HG03175 (cell line): ENCODE measurements at regions not wholly inside any gene's neighbourhood (a gene's known extent, or its start where the extent isn't known, plus 50 kb on each side); places are given as distances from the start of the nearest gene placed in this dataset.

Experiments used
- ATAC-seq: cut with Tn5 transposase; IDR thresholded peaks from one replicate; pipeline ENCODE4 v1.9.1; 2021; ENCODE audit warnings: mild to moderate bottlenecking, moderate library complexity; ENCODE audit not compliant: unreplicated experiment

DNA sequence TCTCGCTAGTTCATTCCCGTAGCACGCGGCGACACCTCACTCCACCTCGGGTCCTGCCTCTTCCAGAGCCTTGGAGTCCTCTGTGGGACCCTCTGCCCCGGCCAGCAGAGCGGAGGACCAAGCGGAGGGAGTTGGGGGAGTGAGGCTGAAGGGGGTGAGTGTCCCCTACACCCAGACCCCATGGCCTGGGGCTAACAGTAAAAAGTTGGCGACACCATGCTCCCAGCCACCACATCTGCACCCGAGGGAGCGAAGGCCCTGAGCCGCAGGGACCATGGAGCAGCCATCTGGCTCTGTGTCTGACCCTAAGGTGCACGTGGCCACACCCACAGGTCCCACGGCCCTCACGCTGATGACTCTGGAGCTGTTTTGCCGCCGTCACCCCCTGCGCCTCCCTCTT is 293.8 kb downstream of the BRD1 start:
- no peak for ATAC-seq

DNA sequence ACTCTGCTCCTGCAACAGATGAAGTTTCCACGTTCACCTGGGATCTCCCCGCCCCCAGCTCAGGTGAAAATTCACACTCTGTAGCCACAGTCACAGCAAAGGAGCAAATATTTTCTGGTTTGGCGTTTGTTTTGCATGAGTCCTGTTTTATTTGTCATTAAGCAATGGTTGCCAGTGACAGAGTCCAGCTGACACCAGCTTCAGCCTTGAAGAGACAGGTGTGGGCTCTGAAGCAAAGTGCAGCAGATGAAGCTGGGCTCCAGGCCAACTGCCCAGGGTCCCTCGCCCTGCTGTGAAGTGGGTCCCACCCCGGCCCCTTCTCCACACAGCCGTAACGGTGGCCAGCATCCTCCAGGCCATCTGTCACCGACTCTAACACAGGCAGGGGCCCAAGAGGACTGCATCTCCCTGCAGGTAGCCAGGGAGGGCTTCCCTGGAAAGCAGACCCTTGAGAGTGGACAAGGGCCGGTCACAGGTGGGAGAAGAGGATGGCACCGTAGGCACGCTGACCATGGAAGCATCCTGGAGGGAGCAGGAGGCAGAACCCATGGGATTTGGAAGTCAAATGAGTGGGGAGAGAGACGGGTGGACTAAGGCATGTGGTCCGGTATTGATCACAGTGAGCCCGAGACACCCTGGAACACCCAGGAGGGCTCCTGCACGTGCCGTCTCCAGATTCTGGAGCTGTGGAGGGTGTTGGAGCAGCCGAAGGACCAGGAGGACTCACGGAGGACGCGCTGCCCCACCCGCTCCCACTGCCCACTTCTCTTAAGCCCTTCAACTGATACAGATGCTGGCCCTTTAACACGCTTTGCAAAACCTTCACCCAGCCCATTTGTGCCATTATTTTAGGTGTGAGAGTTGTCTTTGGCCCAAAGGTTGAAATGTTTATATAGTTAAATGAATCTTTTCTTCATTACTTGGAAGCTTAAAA is 294.5 kb downstream of the BRD1 start:
- no peak for ATAC-seq

DNA sequence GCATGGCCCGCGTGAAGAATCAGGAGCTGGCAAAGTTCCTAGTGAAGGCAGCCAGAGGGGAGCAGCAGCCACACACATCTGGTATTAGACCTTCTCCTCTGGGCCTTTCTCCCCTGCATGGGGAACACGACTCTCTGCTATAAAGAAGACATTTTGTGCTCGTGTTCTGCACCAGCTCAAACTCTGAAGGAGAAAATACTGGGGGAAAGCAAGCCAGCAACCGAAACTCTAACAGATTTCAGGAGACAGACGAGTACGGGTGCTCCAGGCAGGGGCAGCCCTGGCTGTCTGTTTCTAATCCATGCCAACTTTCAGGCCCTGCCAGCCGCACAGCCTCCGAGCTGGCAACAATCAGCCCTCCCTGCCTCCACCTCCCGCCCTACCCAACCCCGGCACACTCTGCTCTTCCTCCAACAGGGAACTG is 296.3 kb downstream of the BRD1 start:
- ATAC-seq: no peak

DNA sequence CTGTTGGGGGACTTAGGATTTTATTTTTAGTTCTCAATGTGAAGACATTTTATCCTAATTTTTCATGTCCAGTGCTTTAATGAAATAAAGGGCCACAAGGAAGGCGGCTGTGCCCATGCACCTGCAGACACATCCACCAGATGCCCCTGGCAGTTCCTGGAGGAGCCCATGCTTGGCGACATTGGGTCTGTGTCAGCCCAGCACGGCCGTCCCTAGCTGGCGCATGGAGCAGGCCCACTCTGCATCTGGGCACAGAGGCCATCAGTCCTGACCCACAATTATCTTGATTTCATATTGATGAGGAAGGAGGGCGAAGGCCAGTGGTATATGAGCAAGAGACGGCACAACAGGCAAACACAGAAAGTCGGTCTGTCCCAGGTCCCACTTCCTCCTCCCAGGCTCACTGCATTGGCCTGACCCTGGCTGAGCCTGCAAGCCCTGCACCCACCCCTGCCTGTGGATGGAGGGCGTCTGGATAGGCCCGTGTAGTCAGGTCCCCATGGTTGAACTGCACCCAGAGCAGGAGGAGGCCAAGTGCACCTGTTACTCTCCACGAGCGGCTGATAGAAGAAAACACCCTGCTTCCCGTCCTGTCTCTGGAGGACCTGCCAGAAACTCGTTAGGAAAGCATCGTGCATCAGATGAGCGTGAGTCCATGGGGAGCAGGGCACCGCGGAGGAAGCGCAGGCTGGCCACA is 296.9 kb downstream of the BRD1 start:
- ATAC-seq: no peak

DNA sequence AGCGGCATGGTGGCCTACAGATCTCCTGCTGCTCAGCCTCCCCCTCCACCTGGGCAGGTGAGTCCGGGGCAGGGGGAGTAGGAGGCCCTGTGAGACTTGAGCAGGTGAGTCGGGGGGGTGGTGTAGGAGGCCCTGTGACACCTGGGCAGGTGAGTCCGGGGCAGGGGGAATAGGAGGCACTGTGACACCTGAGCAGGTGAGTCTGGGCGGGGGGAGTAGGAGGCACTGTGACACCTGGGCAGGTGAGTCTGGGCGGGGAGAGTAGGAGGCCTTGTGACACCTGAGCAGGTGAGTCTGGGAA is 299.3 kb downstream of the BRD1 start:
- no peak for ATAC-seq

DNA sequence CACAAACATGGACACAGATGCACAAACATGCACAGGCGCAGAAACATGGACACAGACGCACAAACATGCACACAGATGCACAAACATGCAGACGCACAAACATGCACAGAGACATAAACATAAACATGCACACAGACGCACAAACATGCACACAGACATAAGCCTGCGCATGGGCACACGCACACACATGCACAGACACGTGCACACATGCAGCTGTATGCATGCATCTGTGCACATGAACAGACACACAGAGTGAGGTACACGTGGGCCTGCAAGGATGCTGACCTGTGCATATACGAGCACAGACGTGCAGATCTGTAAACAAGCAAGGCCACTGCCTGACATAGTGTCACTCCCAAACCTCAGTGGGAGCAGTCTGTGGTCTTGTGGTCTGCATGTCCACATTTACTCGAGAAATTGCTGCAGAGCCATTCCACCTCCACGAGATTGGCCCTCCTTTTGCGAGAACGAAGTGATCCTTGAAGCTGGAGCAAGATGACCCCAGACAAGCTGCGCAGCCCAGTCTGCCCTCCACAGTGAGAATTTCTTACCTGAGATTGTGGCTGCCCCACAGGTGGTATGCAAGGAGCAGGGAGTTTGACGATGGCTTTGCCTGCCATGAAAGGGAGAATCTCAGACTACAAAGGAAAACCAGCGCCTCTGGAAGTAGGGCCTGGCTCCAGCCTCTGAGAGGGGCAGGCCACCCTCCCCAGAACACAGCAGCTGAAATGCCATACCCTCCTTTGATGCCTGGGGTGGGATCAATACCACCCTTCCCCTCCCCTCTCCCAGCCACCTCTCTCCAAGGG is 299.9 kb downstream of the BRD1 start:
- ATAC-seq: no peak

DNA sequence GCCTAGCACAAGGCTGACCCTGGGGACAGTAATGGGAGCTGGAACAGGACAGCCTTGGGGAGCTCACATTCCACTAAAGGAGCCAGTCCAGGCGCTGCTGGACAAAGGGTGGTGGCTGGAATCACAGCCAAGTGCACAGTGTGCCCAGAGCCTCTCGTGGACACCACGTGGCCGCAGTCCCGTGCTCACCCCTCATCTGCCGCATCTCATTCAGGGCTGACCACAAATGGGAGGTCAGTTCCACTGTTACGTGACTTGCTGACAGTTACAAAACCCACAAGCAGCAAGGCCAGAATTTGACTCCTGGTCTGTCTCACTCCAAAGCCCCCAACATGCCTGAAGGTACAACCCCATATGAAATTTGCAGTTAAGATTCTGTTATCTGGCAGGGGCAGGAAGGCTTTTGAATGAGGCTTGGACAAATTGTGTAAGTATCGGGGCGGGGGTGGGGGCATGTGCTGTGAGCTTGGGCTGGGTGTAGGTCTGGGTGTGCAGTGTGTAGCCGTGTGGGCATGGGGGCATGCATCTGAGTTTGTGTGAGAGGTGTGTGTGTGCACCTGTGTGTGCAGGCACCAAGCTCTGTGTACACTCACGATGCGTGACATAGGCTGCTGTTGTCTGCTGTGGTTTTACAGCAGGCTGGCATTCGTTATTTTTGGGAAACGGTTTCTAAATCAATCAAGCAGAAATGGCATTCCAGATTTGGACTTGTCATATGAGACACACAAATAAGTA is 301.7 kb downstream of the BRD1 start:
- no peak for ATAC-seq

DNA sequence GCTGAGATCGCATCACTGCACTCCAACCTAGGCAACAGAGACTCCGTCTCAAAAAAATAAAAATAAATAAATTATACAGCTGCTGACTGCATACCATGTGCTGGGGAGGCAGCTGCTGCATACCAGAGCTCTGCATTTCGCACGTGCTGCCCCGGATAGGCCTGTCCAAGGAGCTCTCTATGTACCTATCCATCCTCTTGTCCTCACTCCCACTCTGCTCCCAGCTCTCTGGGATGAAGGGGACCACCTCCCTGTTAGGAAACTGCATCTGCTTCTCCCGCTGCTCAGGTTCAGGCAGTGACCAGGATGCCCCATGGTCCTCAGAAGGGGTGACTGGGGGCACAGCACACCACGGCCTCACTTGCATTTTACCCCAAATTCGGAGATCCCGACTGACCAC is 302.3 kb downstream of the BRD1 start:
- no peak for ATAC-seq

DNA sequence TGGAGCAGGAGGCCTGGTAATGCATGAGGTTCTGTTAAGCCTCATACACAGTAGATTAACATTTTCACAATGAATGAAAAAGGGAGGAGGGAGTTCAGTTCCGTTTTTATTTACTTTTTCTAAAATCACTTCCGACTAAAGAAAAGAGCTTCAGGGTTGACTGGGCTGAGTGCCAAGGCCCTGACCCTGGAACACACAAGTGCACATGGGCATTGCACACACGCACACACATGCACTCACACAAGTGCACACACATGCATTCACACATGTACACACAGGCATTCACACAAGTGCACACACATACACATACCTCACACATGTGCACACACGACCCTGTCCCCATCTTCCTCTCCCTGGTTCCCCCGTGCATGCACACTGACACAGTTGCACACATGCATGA is 303.3 kb downstream of the BRD1 start:
- ATAC-seq: no peak

DNA sequence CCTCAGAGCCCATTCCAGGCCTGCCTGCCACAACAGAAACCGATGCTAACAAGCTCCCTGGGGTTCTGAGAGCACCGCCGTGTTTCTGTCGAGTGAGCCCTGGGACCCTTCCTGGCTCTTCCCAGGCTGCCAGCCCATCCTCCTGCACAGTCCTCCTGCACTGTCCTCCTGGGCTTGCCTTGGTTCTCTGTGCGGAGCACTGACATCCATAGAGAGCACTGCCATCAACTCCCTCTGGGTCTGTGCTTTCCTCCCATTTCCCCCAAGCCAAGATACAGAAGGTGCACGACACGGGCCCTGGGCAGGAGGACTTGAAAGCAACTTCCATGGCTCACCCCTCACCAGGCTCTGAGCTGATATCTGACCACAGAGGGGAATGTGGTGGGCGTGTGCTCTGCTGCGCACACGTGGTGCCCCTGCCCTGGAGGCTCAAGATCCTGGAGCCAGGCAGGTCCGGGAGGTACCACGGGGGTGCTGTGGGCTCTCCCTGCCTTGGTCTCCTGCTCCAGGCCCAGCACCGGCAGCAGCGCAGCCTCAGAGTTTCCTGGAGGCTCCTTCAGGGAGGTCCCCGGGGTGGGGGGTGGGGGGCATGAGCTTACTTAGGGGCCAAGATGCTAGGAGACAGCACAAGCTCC is 304.2 kb downstream of the BRD1 start:
- no peak for ATAC-seq

DNA sequence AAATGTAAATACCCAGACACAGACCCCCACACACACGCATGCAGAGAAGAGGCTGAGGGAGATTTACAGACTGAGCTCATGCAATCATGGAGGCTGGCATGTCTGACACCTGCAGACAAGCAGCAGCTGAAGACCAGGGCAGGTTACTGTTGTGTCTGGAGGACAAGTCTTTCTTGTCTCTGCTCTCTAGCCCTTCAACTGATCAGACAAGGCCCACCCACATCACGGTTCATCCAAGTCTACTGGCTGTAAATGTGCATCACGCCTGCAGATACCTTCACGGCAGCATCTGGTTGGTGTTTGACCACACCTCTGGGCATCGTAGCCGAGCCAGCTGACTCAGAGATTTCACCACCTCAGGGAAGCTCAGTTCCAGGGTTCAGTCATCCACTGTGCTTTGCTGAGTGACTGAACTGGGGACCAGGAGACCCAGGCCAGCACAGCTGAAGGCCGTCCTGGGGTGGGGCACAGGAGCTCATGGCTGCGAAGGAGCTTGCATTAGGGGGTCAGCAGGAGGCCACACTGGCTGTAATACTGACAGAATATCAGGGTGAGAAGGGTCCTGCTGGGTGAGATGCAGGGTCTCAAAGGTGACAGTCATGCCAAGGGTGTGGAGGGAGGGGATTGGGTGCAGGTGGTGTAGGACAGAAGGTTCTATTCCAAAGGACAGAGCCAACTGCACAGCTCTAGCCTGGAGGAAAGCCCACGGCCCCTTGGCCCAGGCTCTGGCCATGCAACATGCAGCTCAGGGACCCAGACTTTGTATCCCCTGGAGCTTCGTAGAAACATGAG is 304.9 kb downstream of the BRD1 start:
- no peak for ATAC-seq

DNA sequence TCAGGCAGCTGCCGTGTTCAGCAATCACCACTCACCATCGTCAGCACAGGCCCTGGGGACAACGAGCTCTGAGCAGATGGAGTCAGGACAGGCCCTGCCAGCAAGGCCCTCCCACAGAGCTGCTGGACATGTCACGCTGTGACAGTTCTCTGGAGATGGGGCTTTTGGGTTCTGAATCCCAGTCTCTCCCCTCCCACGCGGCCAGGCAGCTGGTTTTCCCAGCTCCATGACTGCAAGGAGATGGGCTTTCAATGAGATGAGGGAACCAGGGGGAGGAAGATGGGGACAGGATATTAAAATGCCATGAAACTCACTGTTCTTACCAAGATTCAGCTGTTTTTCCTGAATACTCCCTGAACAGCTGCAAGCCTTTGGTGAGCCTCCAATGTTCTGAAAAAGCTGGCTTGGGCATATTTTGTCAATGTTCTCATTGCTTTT is 305.9 kb downstream of the BRD1 start:
- ATAC-seq: no peak

DNA sequence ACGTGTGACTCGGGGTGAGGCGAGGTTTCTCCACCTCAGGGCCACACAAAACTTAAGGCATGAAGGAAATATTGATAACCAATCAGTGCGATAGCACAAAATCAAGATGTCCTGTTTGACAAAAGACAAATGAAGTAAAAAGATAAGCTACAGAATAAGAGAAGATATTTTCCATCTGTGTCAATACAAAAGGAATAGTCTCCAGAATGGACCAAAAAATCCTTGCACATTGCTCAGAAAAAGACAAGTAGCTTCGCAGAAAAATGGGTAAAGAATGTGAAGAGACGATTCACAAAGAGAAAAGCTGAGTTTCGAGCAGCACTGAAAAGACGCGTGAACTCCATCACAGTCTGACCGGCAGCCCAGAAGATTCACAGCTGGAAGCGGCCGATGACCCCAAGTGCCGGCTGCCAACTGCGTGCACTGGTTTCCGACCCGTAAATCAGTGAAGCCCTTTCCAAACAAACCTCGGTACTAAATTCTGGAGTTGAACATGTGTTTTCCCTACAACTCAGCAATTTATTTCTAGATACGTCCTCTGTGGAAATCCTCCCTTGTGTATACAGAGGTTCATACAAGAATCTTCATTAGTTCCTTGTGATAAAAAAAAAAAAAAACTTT is 308.4 kb downstream of the BRD1 start:
- no peak for ATAC-seq

DNA sequence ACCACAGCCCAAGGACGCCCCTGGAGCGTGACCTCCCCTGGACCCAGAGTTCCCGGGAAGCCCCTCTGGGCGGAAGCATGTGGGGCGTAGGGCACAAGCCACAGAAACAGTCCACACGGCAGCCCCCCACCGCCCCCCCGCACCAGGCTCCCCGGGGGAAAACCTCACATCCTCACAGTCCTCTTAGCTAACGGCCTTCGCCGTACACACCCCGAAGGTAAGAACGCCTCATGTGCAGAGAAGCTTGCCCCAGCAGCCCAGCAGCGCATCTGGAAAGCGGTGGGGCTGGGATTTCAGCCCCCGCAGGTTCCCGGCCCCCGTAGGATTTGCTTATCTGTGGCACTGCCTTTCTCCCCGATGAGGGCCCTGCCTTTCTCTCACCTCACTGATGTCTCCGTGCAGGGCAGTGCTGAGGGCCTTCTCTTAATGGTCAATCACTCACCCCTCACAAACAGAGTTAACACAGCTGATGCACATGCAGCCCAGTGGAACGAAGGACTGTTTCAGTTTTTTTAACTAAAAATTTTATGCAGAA is 309.2 kb downstream of the BRD1 start:
- no peak for ATAC-seq

DNA sequence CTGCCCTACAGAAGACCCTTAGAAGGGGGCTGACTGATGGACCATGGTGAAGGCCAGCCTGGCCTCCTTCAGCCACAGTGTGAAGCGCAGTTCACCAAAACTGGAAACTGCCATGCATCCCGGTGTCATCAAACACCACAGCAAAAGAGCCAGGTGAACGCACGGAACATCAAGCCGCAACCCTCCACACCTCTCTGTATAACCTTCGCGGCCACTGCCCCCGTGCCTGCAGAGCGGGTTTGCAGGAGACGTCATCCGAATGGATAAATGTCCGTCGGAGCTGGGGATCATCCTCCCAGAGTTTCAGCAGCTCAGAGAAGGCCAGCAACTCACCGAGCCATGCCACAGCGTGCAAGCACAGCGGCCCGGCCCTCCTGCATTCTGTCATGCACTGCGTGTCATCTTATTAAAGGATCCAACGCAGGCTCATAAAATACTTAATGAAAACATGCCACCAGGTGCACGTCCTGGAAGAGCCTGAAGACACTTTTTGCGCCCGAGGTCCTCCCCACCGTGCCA is 309.9 kb downstream of the BRD1 start:
- no peak for ATAC-seq

DNA sequence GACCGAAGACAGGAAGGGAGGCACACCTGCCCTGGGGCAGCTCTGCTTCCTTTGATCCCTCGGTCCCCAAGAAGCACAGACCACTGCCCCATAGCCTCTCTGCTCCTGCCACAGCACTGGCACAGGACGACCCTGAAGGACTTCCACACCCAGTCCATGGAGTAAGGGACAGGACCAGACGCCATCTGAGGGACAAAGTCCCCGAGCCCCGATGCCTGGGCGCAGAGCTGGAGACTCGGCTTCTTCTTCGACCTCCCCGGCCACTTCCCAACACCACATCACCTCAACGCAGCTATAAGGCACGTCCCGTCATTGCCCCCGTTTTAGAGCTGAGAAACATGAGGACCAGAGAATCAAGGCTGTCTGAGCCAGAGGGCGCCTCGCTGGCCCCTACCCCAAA is 310.5 kb downstream of the BRD1 start:
- ATAC-seq: no peak

DNA sequence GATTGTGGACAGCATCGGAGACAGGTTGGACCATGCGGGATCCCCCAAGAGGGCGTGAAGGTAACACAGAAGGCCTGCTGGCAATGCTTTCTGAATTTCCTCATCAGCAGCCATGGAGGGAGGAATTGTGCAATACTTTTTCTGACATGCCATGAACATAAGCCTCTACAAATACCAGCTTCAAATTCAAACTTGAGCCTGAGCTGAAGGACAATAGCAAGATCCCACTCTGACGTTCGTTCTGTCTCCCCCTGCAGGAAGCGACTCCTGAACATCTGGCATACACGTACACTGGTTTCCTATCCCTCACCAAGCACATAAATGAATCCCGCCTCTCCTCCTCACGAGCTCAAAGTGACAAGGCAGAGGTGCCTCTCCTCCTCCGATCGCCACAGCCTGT is 312.2 kb downstream of the BRD1 start:
- no peak for ATAC-seq

DNA sequence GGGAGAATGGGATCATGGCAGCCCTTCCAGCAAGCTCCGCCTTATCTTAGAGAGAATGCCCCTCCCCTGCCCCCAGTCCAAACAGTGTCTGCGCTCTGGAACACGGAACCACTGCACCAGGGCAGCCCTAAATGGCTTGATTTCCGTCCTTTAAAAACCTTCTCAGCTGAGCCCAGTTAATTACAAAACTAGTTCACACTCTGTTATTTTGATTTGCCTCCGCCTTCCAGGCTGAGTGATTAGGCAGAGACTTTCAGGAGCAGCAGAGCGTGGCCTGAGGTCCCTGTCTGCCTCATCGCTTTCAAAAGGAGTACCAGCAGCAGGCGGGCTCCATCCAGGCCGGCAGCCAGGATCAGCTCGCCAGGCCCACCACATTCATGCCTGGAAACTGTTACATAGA is 313.0 kb downstream of the BRD1 start:
- ATAC-seq: no peak

DNA sequence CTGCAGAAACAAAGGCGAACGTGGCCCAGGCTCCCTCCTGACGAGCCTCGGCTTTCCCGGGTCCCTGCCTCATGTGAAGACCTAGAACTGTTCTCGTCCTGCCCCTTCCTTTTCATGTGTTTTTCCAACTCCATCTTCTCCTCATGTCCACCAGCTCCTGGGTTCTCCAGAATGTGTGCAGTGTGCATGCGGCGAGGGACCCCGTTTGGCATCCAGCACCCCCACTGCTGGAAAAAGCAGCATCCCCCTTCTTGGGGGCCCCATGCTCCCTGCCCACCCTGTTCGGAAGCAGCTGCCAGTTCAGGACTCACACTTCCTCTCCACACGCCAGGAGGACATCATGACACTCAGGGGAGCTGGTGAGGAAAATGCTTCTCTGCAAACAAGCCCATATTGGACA is 313.5 kb downstream of the BRD1 start:
- no peak for ATAC-seq
